Gastroesophageal sphincter (tissue), 3 donors: ENCODE measurements at regions not wholly inside any gene's neighbourhood (a gene's known extent, or its start where the extent isn't known, plus 50 kb on each side); places are given as distances from the start of the nearest gene placed in this dataset.

Source experiments
- POLR2AphosphoS5 ChIP-seq: sonication (generic); formaldehyde crosslinking; IDR thresholded peaks from one replicate; pipeline ENCODE4 v1.6.1; 2017; ENCODE audit warnings: antibody characterized with exemption
- TF ChIP-seq, protein P1 (sequence below), 4 experiments: fragments of 200-600 bp in 2 of 4; fragments of 450-650 bp in 2 of 4; sonication (generic) in 1 of 4; IDR thresholded peaks; one replicate each; pipeline ENCODE4 v1.5.1; 2017 to 2019; ENCODE audit warnings: antibody characterized with exemption in 4 of 4, mild to moderate bottlenecking in 2 of 4, moderate library complexity in 2 of 4

GRCh38 chr11:128315933-128316332, 271.4 kb downstream of the ETS1 start:
- TF ChIP-seq, protein P1, sequence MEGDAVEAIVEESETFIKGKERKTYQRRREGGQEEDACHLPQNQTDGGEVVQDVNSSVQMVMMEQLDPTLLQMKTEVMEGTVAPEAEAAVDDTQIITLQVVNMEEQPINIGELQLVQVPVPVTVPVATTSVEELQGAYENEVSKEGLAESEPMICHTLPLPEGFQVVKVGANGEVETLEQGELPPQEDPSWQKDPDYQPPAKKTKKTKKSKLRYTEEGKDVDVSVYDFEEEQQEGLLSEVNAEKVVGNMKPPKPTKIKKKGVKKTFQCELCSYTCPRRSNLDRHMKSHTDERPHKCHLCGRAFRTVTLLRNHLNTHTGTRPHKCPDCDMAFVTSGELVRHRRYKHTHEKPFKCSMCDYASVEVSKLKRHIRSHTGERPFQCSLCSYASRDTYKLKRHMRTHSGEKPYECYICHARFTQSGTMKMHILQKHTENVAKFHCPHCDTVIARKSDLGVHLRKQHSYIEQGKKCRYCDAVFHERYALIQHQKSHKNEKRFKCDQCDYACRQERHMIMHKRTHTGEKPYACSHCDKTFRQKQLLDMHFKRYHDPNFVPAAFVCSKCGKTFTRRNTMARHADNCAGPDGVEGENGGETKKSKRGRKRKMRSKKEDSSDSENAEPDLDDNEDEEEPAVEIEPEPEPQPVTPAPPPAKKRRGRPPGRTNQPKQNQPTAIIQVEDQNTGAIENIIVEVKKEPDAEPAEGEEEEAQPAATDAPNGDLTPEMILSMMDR (IDR thresholded peaks at IDR 0.05) = no peak
- no peak for TF ChIP-seq POLR2AphosphoS5
